GM18909 (cell line): ENCODE measurements at regions not wholly inside any gene's neighbourhood (a gene's known extent, or its start where the extent isn't known, plus 50 kb on each side); places are given as distances from the start of the nearest gene placed in this dataset.

Source experiments
- ATAC-seq: cut with Tn5 transposase; IDR thresholded peaks from one replicate; pipeline ENCODE4 v1.9.1; 2021; ENCODE audit warnings: mild to moderate bottlenecking; ENCODE audit not compliant: unreplicated experiment, poor library complexity

- ATAC-seq = no peak
Observed at GRCh38 chr12:90295858-90296257, 587.2 kb upstream of the ATP2B1 start.

GRCh38 chr12:90292183-90292582, 583.5 kb upstream of the ATP2B1 start:
- ATAC-seq = no peak

GRCh38 chr12:90290980-90291975, 582.6 kb upstream of the ATP2B1 start:
- ATAC-seq = no peak

GRCh38 chr12:90287585-90287984, 578.9 kb upstream of the ATP2B1 start:
- ATAC-seq = no peak

GRCh38 chr12:90281154-90281868, 572.7 kb upstream of the ATP2B1 start:
- no peak for ATAC-seq

- peak; percentile 58 for ATAC-seq
Observed at GRCh38 chr12:90280564-90281058, 572.0 kb upstream of the ATP2B1 start.

- ATAC-seq = peak; percentile 30
Observed at GRCh38 chr12:90280033-90280432, 571.4 kb upstream of the ATP2B1 start.

GRCh38 chr12:90275088-90275487, 566.5 kb upstream of the ATP2B1 start:
- ATAC-seq = no peak

- no peak for ATAC-seq
Observed at GRCh38 chr12:90274407-90274806, 565.8 kb upstream of the ATP2B1 start.

GRCh38 chr12:90268574-90268973, 559.9 kb upstream of the ATP2B1 start:
- peak; percentile 64 for ATAC-seq

- no peak for ATAC-seq
Observed at GRCh38 chr12:90262251-90262650, 553.6 kb upstream of the ATP2B1 start.

- ATAC-seq = no peak
Observed at GRCh38 chr12:90261283-90261682, 552.6 kb upstream of the ATP2B1 start.

GRCh38 chr12:90260136-90260535, 551.5 kb upstream of the ATP2B1 start:
- ATAC-seq = no peak

GRCh38 chr12:90257927-90258624, 549.4 kb upstream of the ATP2B1 start:
- ATAC-seq = no peak

GRCh38 chr12:90254796-90255195, 546.2 kb upstream of the ATP2B1 start:
- no peak for ATAC-seq

- ATAC-seq = peak; percentile 100
Observed at GRCh38 chr12:90253674-90254181, 545.1 kb upstream of the ATP2B1 start.

GRCh38 chr12:90253136-90253535, 544.5 kb upstream of the ATP2B1 start:
- ATAC-seq = peak; percentile 23

GRCh38 chr12:90250766-90251165, 542.1 kb upstream of the ATP2B1 start:
- no peak for ATAC-seq

- ATAC-seq = no peak
Observed at GRCh38 chr12:90250042-90250441, 541.4 kb upstream of the ATP2B1 start.

GRCh38 chr12:90246688-90247087, 538.0 kb upstream of the ATP2B1 start:
- no peak for ATAC-seq
